Activated CD8-positive, alpha-beta T cell treated with anti-CD3 and anti-CD28 coated beads, Interleukin-2, amount 10 ng/mL, durations not matched to agents 7 days and 5 days (primary cell): ENCODE measurements at regions not wholly inside any gene's neighbourhood (a gene's known extent, or its start where the extent isn't known, plus 50 kb on each side); places are given as distances from the start of the nearest gene placed in this dataset.
"Not testable (repeated sequence)": the region's sequence is repeated elsewhere in the genome, so short reads cannot be mapped to it uniquely, and the experiment has no call there.

Experiments used
- ATAC-seq: fragments of 150-1000 bp; cut with Tn5 transposase; one replicate; pipeline ENCODE4 v1.10.0; 2021; ENCODE audit warnings: moderate library complexity
- CTCF ChIA-PET: fragments of 350-600 bp; sonication (Branson Sonifier 250); formaldehyde crosslinking; loops from one replicate; lab custom pipeline; 2021; ENCODE audit warnings: antibody characterized with exemption; lab: Charles Lee
- POLR2A ChIA-PET: fragments of 350-600 bp; sonication (Branson Sonifier 250); formaldehyde crosslinking; loops from one replicate; lab custom pipeline; 2021; ENCODE audit warnings: antibody characterized with exemption; lab: Charles Lee
- DNase-seq: peaks from one replicate; pipeline ENCODE4 v3.0.0-alpha.2; 2020
- H3K27ac Mint-ChIP-seq: one replicate; pipeline ENCODE4 v1.8.0; 2021; ENCODE audit warnings: mild to moderate bottlenecking, mixed read lengths
- H3K27me3 Mint-ChIP-seq: one replicate; pipeline ENCODE4 v1.8.0; 2021; ENCODE audit warnings: low read depth, mixed read lengths
- H3K36me3 Mint-ChIP-seq: one replicate; pipeline ENCODE4 v1.8.0; 2021; ENCODE audit warnings: low read depth, mixed read lengths
- H3K4me1 Mint-ChIP-seq: one replicate; pipeline ENCODE4 v1.8.0; 2021; ENCODE audit warnings: low read depth, mixed read lengths
- H3K4me3 Mint-ChIP-seq: one replicate; pipeline ENCODE4 v1.8.0; 2021; ENCODE audit warnings: mild to moderate bottlenecking, mixed read lengths
- H3K9me3 Mint-ChIP-seq: one replicate; pipeline ENCODE4 v1.8.0; 2022; ENCODE audit warnings: mixed read lengths; ENCODE audit not compliant: insufficient read depth

GRCh38 chr10:2893158-2893845, 174.0 kb upstream of the PFKP start:
- H3K4me3 Mint-ChIP-seq: no peak overlapping the region
- H3K27me3 Mint-ChIP-seq: no peaks in the 10 kb centered on the region
- no peaks in the 10 kb centered on the region for H3K9me3 Mint-ChIP-seq
- no peak overlapping the region for H3K27ac Mint-ChIP-seq
- CTCF ChIA-PET: no interaction called here
- H3K36me3 Mint-ChIP-seq: no peaks in the 10 kb centered on the region
- DNase-seq (no peak), ATAC-seq (no peak)
- peaks cover 4% of the 10 kb centered on the region for H3K4me1 Mint-ChIP-seq
- POLR2A ChIA-PET: no interaction called here

- DNase-seq (no peak), ATAC-seq (no peak)
- Mint-ChIP-seq H3K4me3 (no peak overlapping the region), H3K27ac (no peak overlapping the region), H3K27me3 (no peaks in the 10 kb centered on the region), H3K36me3 (no peaks in the 10 kb centered on the region), H3K4me1 (peaks cover 4% of the 10 kb centered on the region), H3K9me3 (no peaks in the 10 kb centered on the region)
- ChIA-PET CTCF (no interaction called here), POLR2A (no interaction called here)
Measured at GRCh38 chr10:2891770-2892124, 175.6 kb upstream of the PFKP start.

- CTCF ChIA-PET: no interaction called here
- no peaks in the 10 kb centered on the region for H3K9me3 Mint-ChIP-seq
- DNase-seq: no peak
- POLR2A ChIA-PET: interaction anchor here (0.7 kb wide), 1 partner anchor 256 kb away, joined by 3 read pairs; no protein-coding TSS in a partner anchor
- no peaks in the 10 kb centered on the region for H3K36me3 Mint-ChIP-seq
- ATAC-seq: no peak
- peaks cover 4% of the 10 kb centered on the region for H3K4me1 Mint-ChIP-seq
- H3K27me3 Mint-ChIP-seq: no peaks in the 10 kb centered on the region
- no peak overlapping the region for H3K4me3 Mint-ChIP-seq
- no peak overlapping the region for H3K27ac Mint-ChIP-seq
Measured at GRCh38 chr10:2891073-2891769, 176.1 kb upstream of the PFKP start.

- Mint-ChIP-seq H3K4me3 (no peak overlapping the region), H3K27me3 (no peaks in the 10 kb centered on the region), H3K9me3 (no peaks in the 10 kb centered on the region), H3K27ac (no peak overlapping the region), H3K36me3 (no peaks in the 10 kb centered on the region), H3K4me1 (peaks cover 7% of the 10 kb centered on the region)
- DNase-seq (no peak), ATAC-seq (no peak)
- ChIA-PET CTCF (no interaction called here), POLR2A (no interaction called here)
Measured at GRCh38 chr10:2890093-2890492, 177.3 kb upstream of the PFKP start.

GRCh38 chr10:2888403-2889004, 178.8 kb upstream of the PFKP start:
- H3K36me3 Mint-ChIP-seq: no peaks in the 10 kb centered on the region
- ChIA-PET POLR2A (no interaction called here), CTCF (no interaction called here)
- H3K4me3 Mint-ChIP-seq: no peak overlapping the region
- H3K4me1 Mint-ChIP-seq: peaks cover 7% of the 10 kb centered on the region
- peaks cover 3% of the 10 kb centered on the region for H3K27me3 Mint-ChIP-seq
- DNase-seq (no peak), ATAC-seq (no peak)
- H3K27ac Mint-ChIP-seq: no peak overlapping the region
- no peaks in the 10 kb centered on the region for H3K9me3 Mint-ChIP-seq

- H3K4me1 Mint-ChIP-seq: peaks cover 7% of the 10 kb centered on the region
- no peaks in the 10 kb centered on the region for H3K9me3 Mint-ChIP-seq
- H3K27me3 Mint-ChIP-seq: peaks cover 3% of the 10 kb centered on the region
- ATAC-seq (no peak), DNase-seq (no peak)
- H3K36me3 Mint-ChIP-seq: no peaks in the 10 kb centered on the region
- ChIA-PET CTCF (no interaction called here), POLR2A (no interaction called here)
- H3K27ac Mint-ChIP-seq: no peak overlapping the region
- H3K4me3 Mint-ChIP-seq: no peak overlapping the region
Measured at GRCh38 chr10:2887391-2888070, 179.8 kb upstream of the PFKP start.

GRCh38 chr10:2886662-2887061, 180.7 kb upstream of the PFKP start:
- ATAC-seq (no peak), DNase-seq (no peak)
- no peaks in the 10 kb centered on the region for H3K36me3 Mint-ChIP-seq
- ChIA-PET POLR2A (no interaction called here), CTCF (no interaction called here)
- H3K4me3 Mint-ChIP-seq: no peak overlapping the region
- peaks cover 7% of the 10 kb centered on the region for H3K4me1 Mint-ChIP-seq
- H3K27me3 Mint-ChIP-seq: peaks cover 3% of the 10 kb centered on the region
- H3K9me3 Mint-ChIP-seq: no peaks in the 10 kb centered on the region
- no peak overlapping the region for H3K27ac Mint-ChIP-seq

- Mint-ChIP-seq H3K27me3 (peaks cover 3% of the 10 kb centered on the region), H3K36me3 (no peaks in the 10 kb centered on the region), H3K4me1 (peaks cover 3% of the 10 kb centered on the region), H3K27ac (no peak overlapping the region), H3K4me3 (no peak overlapping the region), H3K9me3 (no peaks in the 10 kb centered on the region)
- ATAC-seq (no peak), DNase-seq (no peak)
- POLR2A ChIA-PET: interaction anchor here (0.6 kb wide), 2 partner anchors 34 to 193 kb away, joined by 4 read pairs; no protein-coding TSS in a partner anchor
- CTCF ChIA-PET: no interaction called here
Measured at GRCh38 chr10:2885288-2886278, 181.8 kb upstream of the PFKP start.

GRCh38 chr10:2883983-2884540, 183.3 kb upstream of the PFKP start:
- H3K27me3 Mint-ChIP-seq, POLR2A ChIA-PET, H3K4me1 Mint-ChIP-seq, H3K36me3 Mint-ChIP-seq, ATAC-seq, H3K9me3 Mint-ChIP-seq, H3K4me3 Mint-ChIP-seq, CTCF ChIA-PET, H3K27ac Mint-ChIP-seq, DNase-seq: not testable (repeated sequence)

- CTCF ChIA-PET: no interaction called here
- ATAC-seq (no peak), DNase-seq (no peak)
- H3K9me3 Mint-ChIP-seq: no peaks in the 10 kb centered on the region
- peaks cover 3% of the 10 kb centered on the region for H3K4me1 Mint-ChIP-seq
- no peaks in the 10 kb centered on the region for H3K36me3 Mint-ChIP-seq
- peaks cover 5% of the 10 kb centered on the region for H3K27me3 Mint-ChIP-seq
- POLR2A ChIA-PET: no interaction called here
- H3K27ac Mint-ChIP-seq: no peak overlapping the region
- H3K4me3 Mint-ChIP-seq: no peak overlapping the region
Measured at GRCh38 chr10:2883238-2883637, 184.1 kb upstream of the PFKP start.

- H3K36me3 Mint-ChIP-seq: no peaks in the 10 kb centered on the region
- H3K4me1 Mint-ChIP-seq: peaks cover 3% of the 10 kb centered on the region
- DNase-seq (no peak), ATAC-seq (no peak)
- ChIA-PET POLR2A (no interaction called here), CTCF (no interaction called here)
- no peak overlapping the region for H3K4me3 Mint-ChIP-seq
- H3K27ac Mint-ChIP-seq: no peak overlapping the region
- H3K9me3 Mint-ChIP-seq: no peaks in the 10 kb centered on the region
- H3K27me3 Mint-ChIP-seq: peaks cover 5% of the 10 kb centered on the region
Measured at GRCh38 chr10:2882628-2883027, 184.7 kb upstream of the PFKP start.
